ENCODE measurements at regions not wholly inside any gene's neighbourhood (a gene's known extent, or its start where the extent isn't known, plus 50 kb on each side); places are given as distances from the start of the nearest gene placed in this dataset.
"Not testable (repeated sequence)": the region's sequence is repeated elsewhere in the genome, so short reads cannot be mapped to it uniquely, and the experiment has no call there.

GRCh38 chrX:83262218-83262617 is 245.9 kb upstream of the POU3F4 start:
- TF ChIP-seq POLR2A (IDR thresholded peaks at IDR 0.05; ENCODE audit: borderline replicate concordance, extremely low read depth, insufficient read depth, insufficient read length); EZH2phosphoT487 (IDR thresholded peaks at IDR 0.05; ENCODE audit: borderline replicate concordance); EZH2 (IDR thresholded peaks at IDR 0.05); SP1 (IDR thresholded peaks at IDR 0.05; ENCODE audit: low read depth); CEBPB (IDR thresholded peaks at IDR 0.05; ENCODE audit: low read depth): not testable (repeated sequence)
- TF ChIP-seq, protein P1, sequence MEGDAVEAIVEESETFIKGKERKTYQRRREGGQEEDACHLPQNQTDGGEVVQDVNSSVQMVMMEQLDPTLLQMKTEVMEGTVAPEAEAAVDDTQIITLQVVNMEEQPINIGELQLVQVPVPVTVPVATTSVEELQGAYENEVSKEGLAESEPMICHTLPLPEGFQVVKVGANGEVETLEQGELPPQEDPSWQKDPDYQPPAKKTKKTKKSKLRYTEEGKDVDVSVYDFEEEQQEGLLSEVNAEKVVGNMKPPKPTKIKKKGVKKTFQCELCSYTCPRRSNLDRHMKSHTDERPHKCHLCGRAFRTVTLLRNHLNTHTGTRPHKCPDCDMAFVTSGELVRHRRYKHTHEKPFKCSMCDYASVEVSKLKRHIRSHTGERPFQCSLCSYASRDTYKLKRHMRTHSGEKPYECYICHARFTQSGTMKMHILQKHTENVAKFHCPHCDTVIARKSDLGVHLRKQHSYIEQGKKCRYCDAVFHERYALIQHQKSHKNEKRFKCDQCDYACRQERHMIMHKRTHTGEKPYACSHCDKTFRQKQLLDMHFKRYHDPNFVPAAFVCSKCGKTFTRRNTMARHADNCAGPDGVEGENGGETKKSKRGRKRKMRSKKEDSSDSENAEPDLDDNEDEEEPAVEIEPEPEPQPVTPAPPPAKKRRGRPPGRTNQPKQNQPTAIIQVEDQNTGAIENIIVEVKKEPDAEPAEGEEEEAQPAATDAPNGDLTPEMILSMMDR (IDR thresholded peaks at IDR 0.05 in 2 of 3, conservative IDR thresholded peaks at IDR 0.05 in 1 of 3; ENCODE audit: borderline replicate concordance in 1 of 3, insufficient read depth in 1 of 3, low read depth in 2 of 3, low read length in 2 of 3), result not testable (repeated sequence)
- TF ChIP-seq, protein P2, sequence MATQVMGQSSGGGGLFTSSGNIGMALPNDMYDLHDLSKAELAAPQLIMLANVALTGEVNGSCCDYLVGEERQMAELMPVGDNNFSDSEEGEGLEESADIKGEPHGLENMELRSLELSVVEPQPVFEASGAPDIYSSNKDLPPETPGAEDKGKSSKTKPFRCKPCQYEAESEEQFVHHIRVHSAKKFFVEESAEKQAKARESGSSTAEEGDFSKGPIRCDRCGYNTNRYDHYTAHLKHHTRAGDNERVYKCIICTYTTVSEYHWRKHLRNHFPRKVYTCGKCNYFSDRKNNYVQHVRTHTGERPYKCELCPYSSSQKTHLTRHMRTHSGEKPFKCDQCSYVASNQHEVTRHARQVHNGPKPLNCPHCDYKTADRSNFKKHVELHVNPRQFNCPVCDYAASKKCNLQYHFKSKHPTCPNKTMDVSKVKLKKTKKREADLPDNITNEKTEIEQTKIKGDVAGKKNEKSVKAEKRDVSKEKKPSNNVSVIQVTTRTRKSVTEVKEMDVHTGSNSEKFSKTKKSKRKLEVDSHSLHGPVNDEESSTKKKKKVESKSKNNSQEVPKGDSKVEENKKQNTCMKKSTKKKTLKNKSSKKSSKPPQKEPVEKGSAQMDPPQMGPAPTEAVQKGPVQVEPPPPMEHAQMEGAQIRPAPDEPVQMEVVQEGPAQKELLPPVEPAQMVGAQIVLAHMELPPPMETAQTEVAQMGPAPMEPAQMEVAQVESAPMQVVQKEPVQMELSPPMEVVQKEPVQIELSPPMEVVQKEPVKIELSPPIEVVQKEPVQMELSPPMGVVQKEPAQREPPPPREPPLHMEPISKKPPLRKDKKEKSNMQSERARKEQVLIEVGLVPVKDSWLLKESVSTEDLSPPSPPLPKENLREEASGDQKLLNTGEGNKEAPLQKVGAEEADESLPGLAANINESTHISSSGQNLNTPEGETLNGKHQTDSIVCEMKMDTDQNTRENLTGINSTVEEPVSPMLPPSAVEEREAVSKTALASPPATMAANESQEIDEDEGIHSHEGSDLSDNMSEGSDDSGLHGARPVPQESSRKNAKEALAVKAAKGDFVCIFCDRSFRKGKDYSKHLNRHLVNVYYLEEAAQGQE (IDR thresholded peaks at IDR 0.05; ENCODE audit: low read depth), result not testable (repeated sequence)
- TF ChIP-seq, protein P3, sequence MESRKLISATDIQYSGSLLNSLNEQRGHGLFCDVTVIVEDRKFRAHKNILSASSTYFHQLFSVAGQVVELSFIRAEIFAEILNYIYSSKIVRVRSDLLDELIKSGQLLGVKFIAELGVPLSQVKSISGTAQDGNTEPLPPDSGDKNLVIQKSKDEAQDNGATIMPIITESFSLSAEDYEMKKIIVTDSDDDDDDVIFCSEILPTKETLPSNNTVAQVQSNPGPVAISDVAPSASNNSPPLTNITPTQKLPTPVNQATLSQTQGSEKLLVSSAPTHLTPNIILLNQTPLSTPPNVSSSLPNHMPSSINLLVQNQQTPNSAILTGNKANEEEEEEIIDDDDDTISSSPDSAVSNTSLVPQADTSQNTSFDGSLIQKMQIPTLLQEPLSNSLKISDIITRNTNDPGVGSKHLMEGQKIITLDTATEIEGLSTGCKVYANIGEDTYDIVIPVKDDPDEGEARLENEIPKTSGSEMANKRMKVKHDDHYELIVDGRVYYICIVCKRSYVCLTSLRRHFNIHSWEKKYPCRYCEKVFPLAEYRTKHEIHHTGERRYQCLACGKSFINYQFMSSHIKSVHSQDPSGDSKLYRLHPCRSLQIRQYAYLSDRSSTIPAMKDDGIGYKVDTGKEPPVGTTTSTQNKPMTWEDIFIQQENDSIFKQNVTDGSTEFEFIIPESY (IDR thresholded peaks at IDR 0.05; ENCODE audit: extremely low read depth, insufficient replicate concordance, low read length), result not testable (repeated sequence)
